Liver (tissue), 8 donors: ENCODE measurements at regions not wholly inside any gene's neighbourhood (a gene's known extent, or its start where the extent isn't known, plus 50 kb on each side); places are given as distances from the start of the nearest gene placed in this dataset.

Source experiments
- DNase-seq: peaks from one replicate; pipeline ENCODE4 v3.0.0-alpha.2; 2017; ENCODE audit warnings: low spot score
- H3K27ac ChIP-seq, 2 donors: one replicate each; pipeline ENCODE4 v1.7.0; 2013; ENCODE audit warnings: inconsistent platforms in 2 of 2, low read length in 2 of 2, control low read depth in 1 of 2, low read depth in 1 of 2, mild to moderate bottlenecking in 1 of 2
- H3K27me3 ChIP-seq, 4 donors: one replicate each; pipeline versions ENCODE4 v1.6.1 to v1.7.0; 2013; ENCODE audit warnings: low read length in 3 of 4, inconsistent platforms in 1 of 4, mild to moderate bottlenecking in 1 of 4, moderate library complexity in 1 of 4; ENCODE audit not compliant: control insufficient read depth in 4 of 4, insufficient read depth in 4 of 4
- H3K36me3 ChIP-seq, 4 donors: one replicate each; pipeline versions ENCODE4 v1.6.1 to v1.7.0; 2013; ENCODE audit warnings: low read length in 3 of 4, mild to moderate bottlenecking in 3 of 4, low read depth in 1 of 4, moderate library complexity in 1 of 4; ENCODE audit not compliant: control insufficient read depth in 4 of 4, insufficient read depth in 3 of 4
- H3K4me1 ChIP-seq, 4 donors: one replicate each; pipeline versions ENCODE4 v1.6.1 to v1.7.0; 2013; ENCODE audit warnings: low read length in 3 of 4, mild to moderate bottlenecking in 3 of 4, moderate library complexity in 1 of 4; ENCODE audit not compliant: control insufficient read depth in 4 of 4, insufficient read depth in 4 of 4
- H3K4me3 ChIP-seq, 3 donors: one replicate each; pipeline versions ENCODE4 v1.6.1 to v1.7.0; 2013; ENCODE audit warnings: low read length in 3 of 3, control low read depth in 1 of 3, low read depth in 1 of 3, mild to moderate bottlenecking in 1 of 3
- H3K9ac ChIP-seq, 2 donors: one replicate each; pipeline ENCODE4 v1.7.0; 2013; ENCODE audit warnings: low read length in 2 of 2, mild to moderate bottlenecking in 2 of 2, moderate library complexity in 2 of 2, control low read depth in 1 of 2, low read depth in 1 of 2
- H3K9me3 ChIP-seq, 4 donors: one replicate each; pipeline versions ENCODE4 v1.6.1 to v1.7.0; 2013; ENCODE audit warnings: low read length in 3 of 4; ENCODE audit not compliant: control insufficient read depth in 4 of 4
- ATF3 ChIP-seq: IDR thresholded peaks from 2 replicates; pipeline ENCODE4 v1.6.1; 2016; ENCODE audit warnings: antibody characterized with exemption
- CTCF ChIP-seq: fragments of 150-350 bp; IDR thresholded peaks from 2 replicates; pipeline ENCODE4 v1.5.1; 2017; ENCODE audit warnings: improper control_type of control experiment, low read depth, low read length; ENCODE audit not compliant: missing input control
- EGR1 ChIP-seq, 2 donors: IDR thresholded peaks; 2 replicates each; pipeline ENCODE4 v1.6.1; 2016 to 2018; ENCODE audit warnings: antibody characterized with exemption in 2 of 2, low read depth in 2 of 2
- FOXA1 ChIP-seq: IDR thresholded peaks from 2 replicates; pipeline ENCODE4 v1.6.1; 2016; ENCODE audit warnings: antibody characterized with exemption
- FOXA2 ChIP-seq: IDR thresholded peaks from 2 replicates; pipeline ENCODE4 v1.6.1; 2016; ENCODE audit warnings: antibody characterized with exemption
- GABPA ChIP-seq, 2 donors: IDR thresholded peaks in 1 of 2; conservative IDR thresholded peaks in 1 of 2; 2 replicates each; pipeline ENCODE4 v1.6.1; 2016; ENCODE audit warnings: antibody characterized with exemption in 2 of 2, mild to moderate bottlenecking in 1 of 2, moderate library complexity in 1 of 2
- HNF4A ChIP-seq, 2 donors: conservative IDR thresholded peaks; 2 replicates each; pipeline ENCODE4 v1.6.1; 2016; ENCODE audit warnings: antibody characterized with exemption in 2 of 2, mild to moderate bottlenecking in 2 of 2
- HNF4G ChIP-seq: IDR thresholded peaks from 2 replicates; pipeline ENCODE4 v1.6.1; 2016; ENCODE audit warnings: antibody characterized with exemption
- JUND ChIP-seq, 2 donors: IDR thresholded peaks; 2 replicates each; pipeline ENCODE4 v1.6.1; 2016; ENCODE audit warnings: antibody characterized with exemption in 2 of 2
- MAX ChIP-seq: IDR thresholded peaks from 2 replicates; pipeline ENCODE4 v1.6.1; 2016; ENCODE audit warnings: antibody characterized with exemption
- NR2F2 ChIP-seq: IDR thresholded peaks from 2 replicates; pipeline ENCODE4 v1.6.1; 2016; ENCODE audit warnings: antibody characterized with exemption
- RAD21 ChIP-seq, 2 donors: IDR thresholded peaks; 2 replicates each; pipeline ENCODE4 v1.6.1; 2016; ENCODE audit warnings: antibody characterized with exemption in 2 of 2, mild to moderate bottlenecking in 2 of 2
- REST ChIP-seq: IDR thresholded peaks from 2 replicates; pipeline ENCODE4 v1.6.1; 2016; ENCODE audit warnings: antibody characterized with exemption, mild to moderate bottlenecking
- RXRA ChIP-seq, 2 donors: IDR thresholded peaks; 2 replicates each; pipeline ENCODE4 v1.6.1; 2017 to 2018; ENCODE audit warnings: antibody characterized with exemption in 2 of 2, mild to moderate bottlenecking in 1 of 2
- SP1 ChIP-seq: IDR thresholded peaks from 2 replicates; pipeline ENCODE4 v1.6.1; 2018; ENCODE audit warnings: antibody characterized with exemption, mild to moderate bottlenecking
- TAF1 ChIP-seq: conservative IDR thresholded peaks from 2 replicates; pipeline ENCODE4 v1.6.1; 2016; ENCODE audit warnings: antibody characterized with exemption, mild to moderate bottlenecking
- YY1 ChIP-seq: IDR thresholded peaks from 2 replicates; pipeline ENCODE4 v1.6.1; 2016; ENCODE audit warnings: antibody characterized with exemption, mild to moderate bottlenecking
- ZBTB33 ChIP-seq: IDR thresholded peaks from 2 replicates; pipeline ENCODE4 v1.6.1; 2016; ENCODE audit warnings: antibody characterized with exemption
- WGBS: extraction: QIAGEN DNeasy Blood & Tissue Kit; methylation state at CpG from one replicate; pipeline ENCODE4 v1.1.7; 2013; 5-methylcytosine and 5-hydroxymethylcytosine counted together
- donor health status: healthy.
- donor health status: healthy.
- donor health status: healthy.
- donor health status: healthy.
- donor health status: healthy.

- Histone ChIP-seq H3K4me3 (no peak overlapping the region), H3K4me1 (no peaks in the 10 kb centered on the region), H3K36me3 (no peaks in the 10 kb centered on the region), H3K27ac (no peak overlapping the region), H3K9ac (no peak overlapping the region), H3K9me3 (no peaks in the 10 kb centered on the region), H3K27me3 (no peaks in the 10 kb centered on the region)
- TF ChIP-seq TAF1 (no peak), YY1 (no peak), CTCF (no peak), HNF4G (no peak), GABPA (IDR thresholded peaks at IDR 0.05 in 1 of 2, conservative IDR thresholded peaks at IDR 0.05 in 1 of 2) (no peak), RAD21 (IDR thresholded peaks at IDR 0.05) (no peak), FOXA2 (no peak), MAX (no peak), NR2F2 (no peak), JUND (IDR thresholded peaks at IDR 0.05) (no peak), ZBTB33 (no peak), FOXA1 (no peak), EGR1 (IDR thresholded peaks at IDR 0.05; ENCODE audit: low read depth in 2 of 2) (no peak), REST (no peak), RXRA (IDR thresholded peaks at IDR 0.05) (no peak)
- no peak for DNase-seq
- WGBS: 69% methylated on average over 4 of the region's 4 CpGs
Measured at GRCh38 chr11:28547321-28547741, 439.1 kb downstream of the METTL15 start.

GRCh38 chr11:28545536-28545935 is 437.3 kb downstream of the METTL15 start:
- DNase-seq: no peak
- Histone ChIP-seq H3K27ac (no peak overlapping the region), H3K4me1 (no peaks in the 10 kb centered on the region), H3K27me3 (no peaks in the 10 kb centered on the region), H3K4me3 (no peak overlapping the region), H3K9ac (no peak overlapping the region), H3K36me3 (no peaks in the 10 kb centered on the region), H3K9me3 (no peaks in the 10 kb centered on the region)
- 75% methylated on average over 1 of the region's 1 CpG for WGBS
- TF ChIP-seq HNF4A (conservative IDR thresholded peaks at IDR 0.05) (no peak), RXRA (IDR thresholded peaks at IDR 0.05) (no peak), YY1 (no peak), HNF4G (no peak), EGR1 (IDR thresholded peaks at IDR 0.05; ENCODE audit: low read depth in 2 of 2) (no peak), RAD21 (IDR thresholded peaks at IDR 0.05) (no peak), MAX (no peak), NR2F2 (no peak), SP1 (no peak), ATF3 (no peak), FOXA1 (no peak), REST (no peak), GABPA (IDR thresholded peaks at IDR 0.05 in 1 of 2, conservative IDR thresholded peaks at IDR 0.05 in 1 of 2) (no peak), CTCF (no peak)
